ENCODE measurements at regions not wholly inside any gene's neighbourhood (a gene's known extent, or its start where the extent isn't known, plus 50 kb on each side); places are given as distances from the start of the nearest gene placed in this dataset.

GRCh38 chr18:78792736-78793135, 186.9 kb upstream of the SALL3 start:
- DNase-seq (ENCODE audit: extremely low read depth, low read depth) = no peak
- no peak for TF ChIP-seq CTCF (IDR thresholded peaks at IDR 0.05; ENCODE audit: low read depth, low read length)

GRCh38 chr18:78793313-78794070, 186.1 kb upstream of the SALL3 start:
- DNase-seq (ENCODE audit: extremely low read depth, low read depth) = no peak
- TF ChIP-seq CTCF (IDR thresholded peaks at IDR 0.05; ENCODE audit: low read depth, low read length) = no peak

- no peak for DNase-seq (ENCODE audit: extremely low read depth, low read depth)
- TF ChIP-seq CTCF (IDR thresholded peaks at IDR 0.05; ENCODE audit: low read depth, low read length) = no peak
Measured at GRCh38 chr18:78794071-78794430, 185.6 kb upstream of the SALL3 start.

- DNase-seq (ENCODE audit: extremely low read depth, low read depth) = no peak
- TF ChIP-seq CTCF (IDR thresholded peaks at IDR 0.05; ENCODE audit: low read depth, low read length) = no peak
Measured at GRCh38 chr18:78796693-78797455, 182.7 kb upstream of the SALL3 start.

GRCh38 chr18:78797499-78797898, 182.1 kb upstream of the SALL3 start:
- TF ChIP-seq CTCF (IDR thresholded peaks at IDR 0.05; ENCODE audit: low read depth, low read length) = no peak
- no peak for DNase-seq (ENCODE audit: extremely low read depth, low read depth)

GRCh38 chr18:78798402-78799175, 181.0 kb upstream of the SALL3 start:
- no peak for TF ChIP-seq CTCF (IDR thresholded peaks at IDR 0.05; ENCODE audit: low read depth, low read length)
- DNase-seq (ENCODE audit: extremely low read depth, low read depth) = no peak

Measured in AG09319 (cell line).